ENCODE measurements at regions not wholly inside any gene's neighbourhood (a gene's known extent, or its start where the extent isn't known, plus 50 kb on each side); places are given as distances from the start of the nearest gene placed in this dataset.

GRCh38 chr18:34314847-34315246 is 90.1 kb upstream of the NOL4 start:
- no peaks in the 10 kb centered on the region for H3K27me3 ChIP-seq
- intact Hi-C loops (cut with DNase I): no loop called here

GRCh38 chr18:34315591-34316352 is 91.1 kb upstream of the NOL4 start:
- DNase-seq (ENCODE audit: extremely low spot score): no peak
- no peaks in the 10 kb centered on the region for H3K9me3 ChIP-seq
- no peaks in the 10 kb centered on the region for H3K4me1 ChIP-seq
- 84% methylated on average over 6 of the region's 6 CpGs for WGBS
- intact Hi-C loops (cut with DNase I): no loop called here
- no peaks in the 10 kb centered on the region for H3K27me3 ChIP-seq
- no peaks in the 10 kb centered on the region for H3K36me3 ChIP-seq
- H3K27ac ChIP-seq (replicated peaks in 1 of 4): no peak overlapping the region
- TF ChIP-seq POLR2A (IDR thresholded peaks at IDR 0.05; ENCODE audit: low read depth): no peak
- no peak for TF ChIP-seq POLR2AphosphoS5 (IDR thresholded peaks at IDR 0.05)
- no peak for TF ChIP-seq CTCF (IDR thresholded peaks at IDR 0.05)
- TF ChIP-seq EP300 (IDR thresholded peaks at IDR 0.05): no peak
- no peak overlapping the region for H3K4me3 ChIP-seq

More at GRCh38 chr18:34314847-34315246, 90.1 kb upstream of the NOL4 start:
- no peak overlapping the region for H3K27ac ChIP-seq (replicated peaks in 1 of 4)
- no peaks in the 10 kb centered on the region for H3K4me1 ChIP-seq
- WGBS: 94% methylated on average over 4 of the region's 4 CpGs
- H3K4me3 ChIP-seq: no peak overlapping the region
- no peak for DNase-seq (ENCODE audit: extremely low spot score)
- TF ChIP-seq CTCF (IDR thresholded peaks at IDR 0.05) (no peak), EP300 (IDR thresholded peaks at IDR 0.05) (no peak), POLR2A (IDR thresholded peaks at IDR 0.05; ENCODE audit: low read depth) (no peak), POLR2AphosphoS5 (IDR thresholded peaks at IDR 0.05) (no peak)
- H3K36me3 ChIP-seq: no peaks in the 10 kb centered on the region
- no peaks in the 10 kb centered on the region for H3K9me3 ChIP-seq

GRCh38 chr18:34320267-34320666 is 95.6 kb upstream of the NOL4 start:
- Histone ChIP-seq H3K36me3 (no peaks in the 10 kb centered on the region), H3K27me3 (no peaks in the 10 kb centered on the region), H3K4me1 (peaks cover 0 to 5% (median 0%) of the 10 kb centered on the region in 4 donors), H3K4me3 (no peak overlapping the region), H3K27ac (replicated peaks in 1 of 4) (no peak overlapping the region), H3K9me3 (no peaks in the 10 kb centered on the region)
- DNase-seq (ENCODE audit: extremely low spot score): no peak
- intact Hi-C loops (cut with DNase I): loop anchor here (10.0 kb wide), 1 partner anchor 195 kb away; no protein-coding TSS in a partner anchor
- no peak for TF ChIP-seq CTCF (IDR thresholded peaks at IDR 0.05)
- no peak for TF ChIP-seq POLR2A (IDR thresholded peaks at IDR 0.05; ENCODE audit: low read depth)
- TF ChIP-seq EP300 (IDR thresholded peaks at IDR 0.05): no peak
- no peak for TF ChIP-seq POLR2AphosphoS5 (IDR thresholded peaks at IDR 0.05)
- 90% methylated on average over 2 of the region's 2 CpGs for WGBS

GRCh38 chr18:34321066-34321465 is 96.4 kb upstream of the NOL4 start:
- intact Hi-C loops (cut with DNase I): loop anchor here (10.0 kb wide), 1 partner anchor 196 kb away; no protein-coding TSS in a partner anchor
- WGBS: 86% methylated on average over 2 of the region's 2 CpGs
- H3K4me3 ChIP-seq: no peak overlapping the region
- TF ChIP-seq POLR2AphosphoS5 (IDR thresholded peaks at IDR 0.05) (no peak), CTCF (IDR thresholded peaks at IDR 0.05) (no peak), EP300 (IDR thresholded peaks at IDR 0.05) (no peak), POLR2A (IDR thresholded peaks at IDR 0.05; ENCODE audit: low read depth) (no peak)
- no peaks in the 10 kb centered on the region for H3K27me3 ChIP-seq
- no peak for DNase-seq (ENCODE audit: extremely low spot score)
- peaks cover 0 to 5% (median 0%) of the 10 kb centered on the region in 4 donors for H3K4me1 ChIP-seq
- H3K9me3 ChIP-seq: no peaks in the 10 kb centered on the region
- H3K27ac ChIP-seq (replicated peaks in 1 of 4): no peak overlapping the region
- no peaks in the 10 kb centered on the region for H3K36me3 ChIP-seq

Measured in esophagus muscularis mucosa (tissue), 4 donors.